OCI-LY7 (cell line): ENCODE measurements at regions not wholly inside any gene's neighbourhood (a gene's known extent, or its start where the extent isn't known, plus 50 kb on each side); places are given as distances from the start of the nearest gene placed in this dataset.

Experiments
- BruUV-seq: library from RNA; stranded (reverse); fragments of 400-500 nt; replicated peaks from 2 replicates; lab custom pipeline; 2021; lab: Mats Ljungman, UMichigan
- CTCF ChIA-PET: fragments of 300-600 bp; sonication (Branson Sonifier 250); formaldehyde crosslinking; loops from one replicate; lab custom pipeline; 2022; ENCODE audit warnings: antibody characterized with exemption; ENCODE audit not compliant: unreplicated experiment; lab: Charles Lee
- POLR2A ChIA-PET: fragments of 300-600 bp; sonication (Branson Sonifier 250); formaldehyde crosslinking; loops from one replicate; lab custom pipeline; 2022; ENCODE audit warnings: antibody characterized with exemption; lab: Charles Lee
- DNase-seq: peaks from one replicate; pipeline ENCODE4 v3.0.0-alpha.2; 2015; ENCODE audit warnings: low spot score
- H2AFZ ChIP-seq: fragments of 200-600 bp; sonication (generic), shearing (Covaris generic); 2 replicates; pipeline ENCODE4 v1.6.1; 2014; ENCODE audit warnings: mild to moderate bottlenecking, antibody characterized with exemption, low read length, moderate library complexity
- H3K27ac ChIP-seq: fragments of 200-600 bp; sonication (generic); 2 replicates; pipeline ENCODE4 v1.5.1; 2014; ENCODE audit warnings: mixed run types, low read depth, mild to moderate bottlenecking, moderate library complexity, low read length, inconsistent platforms; ENCODE audit not compliant: poor library complexity, severe bottlenecking
- H3K36me3 ChIP-seq: fragments of 200-600 bp; sonication (generic); 2 replicates; pipeline ENCODE4 v1.6.1; 2014; ENCODE audit warnings: mild to moderate bottlenecking, antibody characterized with exemption, low read length, moderate library complexity, mixed read lengths; ENCODE audit not compliant: insufficient read depth
- H3K4me1 ChIP-seq: fragments of 200-600 bp; sonication (generic); 2 replicates; pipeline ENCODE4 v1.5.1; 2014; ENCODE audit warnings: mild to moderate bottlenecking, low read length; ENCODE audit not compliant: insufficient read depth, poor library complexity, severe bottlenecking
- H3K4me2 ChIP-seq: fragments of 200-600 bp; sonication (generic); 2 replicates; pipeline ENCODE4 v1.6.1; 2014; ENCODE audit warnings: mild to moderate bottlenecking, low read length
- H3K4me3 ChIP-seq: fragments of 200-600 bp; sonication (generic); 2 replicates; pipeline ENCODE4 v1.5.1; 2014; ENCODE audit warnings: mild to moderate bottlenecking, low read depth, low read length; ENCODE audit not compliant: poor library complexity, severe bottlenecking
- H3K79me2 ChIP-seq: fragments of 200-600 bp; sonication (generic); 2 replicates; pipeline ENCODE4 v1.6.1; 2016; ENCODE audit warnings: low read depth, mild to moderate bottlenecking, low read length, moderate library complexity, mixed read lengths; ENCODE audit not compliant: insufficient read depth
- H3K9me2 ChIP-seq: fragments of 200-600 bp; sonication (generic); 2 replicates; pipeline ENCODE4 v1.6.1; 2016; ENCODE audit warnings: mild to moderate bottlenecking, low read length, mixed read lengths; ENCODE audit not compliant: insufficient read depth
- H3K9me3 ChIP-seq: fragments of 200-600 bp; sonication (generic); 2 replicates; pipeline ENCODE4 v1.6.1; 2014; ENCODE audit warnings: mild to moderate bottlenecking, mixed run types, low read length, mixed read lengths
- H4K20me1 ChIP-seq: fragments of 200-600 bp; sonication (generic); 2 replicates; pipeline ENCODE4 v1.6.1; 2014; ENCODE audit warnings: mild to moderate bottlenecking, antibody characterized with exemption, low read length, moderate library complexity, mixed read lengths; ENCODE audit not compliant: insufficient read depth
- EZH2phosphoT487 ChIP-seq: fragments of 200-600 bp; sonication (generic); IDR thresholded peaks from 2 replicates; pipeline ENCODE4 v1.6.1; 2018; ENCODE audit warnings: low read depth, borderline replicate concordance, mild to moderate bottlenecking, mixed run types, antibody characterized with exemption, low read length, moderate library complexity, mixed read lengths
- intact Hi-C: fragments of 100-400 bp; cut with micrococcal nuclease; formaldehyde crosslinking; loops from one replicate; pipeline ENCODE4 v1.10.0; 2022; ENCODE audit not compliant: unreplicated experiment
- TF ChIP-seq, protein P1 (sequence below): fragments of 200-600 bp; sonication (generic); conservative IDR thresholded peaks from 2 replicates; pipeline ENCODE4 v1.5.1; 2014; ENCODE audit warnings: mild to moderate bottlenecking, antibody characterized with exemption, low read length, moderate library complexity, mixed read lengths

DNA sequence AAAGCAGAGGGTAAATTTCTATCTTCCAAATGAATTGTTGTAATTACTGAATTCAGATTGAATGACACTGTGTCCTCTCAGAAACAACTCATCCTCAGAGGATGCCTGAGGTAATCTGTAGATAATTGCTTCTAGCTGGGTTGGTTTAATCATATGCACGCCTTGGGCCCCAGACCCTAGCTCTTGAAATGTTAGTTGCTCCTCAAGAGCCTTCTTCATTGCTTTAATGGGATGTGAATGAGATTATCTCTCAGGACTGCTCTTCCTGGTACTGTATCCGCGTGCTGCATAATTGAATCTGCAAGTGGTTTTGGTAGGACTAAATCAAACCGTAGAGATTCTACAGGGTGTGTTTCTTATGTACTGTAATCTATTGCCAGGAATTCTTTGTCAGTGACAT is 569.3 kb upstream of the NEGR1 start:
- POLR2A ChIA-PET, result no interaction called here
- H3K9me3 ChIP-seq, result no peaks in the 10 kb centered on the region
- no peaks in the 10 kb centered on the region for H3K36me3 ChIP-seq
- BruUV-seq, result no TSS peak
- H3K4me1 ChIP-seq, result no peaks in the 10 kb centered on the region
- H2AFZ ChIP-seq, result no peak overlapping the region
- intact Hi-C loops, result no loop called here
- TF ChIP-seq, protein P1, sequence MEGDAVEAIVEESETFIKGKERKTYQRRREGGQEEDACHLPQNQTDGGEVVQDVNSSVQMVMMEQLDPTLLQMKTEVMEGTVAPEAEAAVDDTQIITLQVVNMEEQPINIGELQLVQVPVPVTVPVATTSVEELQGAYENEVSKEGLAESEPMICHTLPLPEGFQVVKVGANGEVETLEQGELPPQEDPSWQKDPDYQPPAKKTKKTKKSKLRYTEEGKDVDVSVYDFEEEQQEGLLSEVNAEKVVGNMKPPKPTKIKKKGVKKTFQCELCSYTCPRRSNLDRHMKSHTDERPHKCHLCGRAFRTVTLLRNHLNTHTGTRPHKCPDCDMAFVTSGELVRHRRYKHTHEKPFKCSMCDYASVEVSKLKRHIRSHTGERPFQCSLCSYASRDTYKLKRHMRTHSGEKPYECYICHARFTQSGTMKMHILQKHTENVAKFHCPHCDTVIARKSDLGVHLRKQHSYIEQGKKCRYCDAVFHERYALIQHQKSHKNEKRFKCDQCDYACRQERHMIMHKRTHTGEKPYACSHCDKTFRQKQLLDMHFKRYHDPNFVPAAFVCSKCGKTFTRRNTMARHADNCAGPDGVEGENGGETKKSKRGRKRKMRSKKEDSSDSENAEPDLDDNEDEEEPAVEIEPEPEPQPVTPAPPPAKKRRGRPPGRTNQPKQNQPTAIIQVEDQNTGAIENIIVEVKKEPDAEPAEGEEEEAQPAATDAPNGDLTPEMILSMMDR, result no peak
- TF ChIP-seq EZH2phosphoT487, result no peak
- H3K4me3 ChIP-seq, result no peak overlapping the region
- DNase-seq, result no peak
- CTCF ChIA-PET, result no interaction called here
- no peaks in the 10 kb centered on the region for H3K9me2 ChIP-seq
- no peaks in the 10 kb centered on the region for H3K79me2 ChIP-seq
- H3K4me2 ChIP-seq, result no peak overlapping the region
- no peak overlapping the region for H3K27ac ChIP-seq
- H4K20me1 ChIP-seq, result no peaks in the 10 kb centered on the region

DNA sequence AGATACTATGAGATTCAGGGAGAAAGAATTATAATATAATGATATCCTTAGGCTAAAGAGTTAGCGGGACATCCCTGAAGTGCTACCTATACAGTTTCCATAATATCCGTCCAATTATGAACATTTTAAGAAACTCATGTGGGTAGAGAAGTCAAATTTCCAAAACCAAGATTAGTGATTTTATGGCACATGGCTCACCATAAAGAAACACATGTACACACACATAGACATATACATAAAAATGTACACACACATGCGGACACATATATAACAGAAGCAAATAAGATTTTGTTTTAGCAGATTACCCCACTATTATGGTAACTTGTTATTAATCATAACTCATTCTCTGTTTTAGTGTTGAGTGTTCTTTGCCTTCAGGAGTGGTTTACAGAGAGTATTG is 566.7 kb upstream of the NEGR1 start:
- no peaks in the 10 kb centered on the region for H3K9me2 ChIP-seq
- H3K79me2 ChIP-seq, result no peaks in the 10 kb centered on the region
- DNase-seq, result no peak
- BruUV-seq, result no TSS peak
- intact Hi-C loops, result no loop called here
- no peak overlapping the region for H3K27ac ChIP-seq
- H2AFZ ChIP-seq, result no peak overlapping the region
- H3K4me3 ChIP-seq, result no peak overlapping the region
- TF ChIP-seq, protein P1, result no peak
- no peak for TF ChIP-seq EZH2phosphoT487
- no peaks in the 10 kb centered on the region for H3K4me1 ChIP-seq
- H3K9me3 ChIP-seq, result no peaks in the 10 kb centered on the region
- H4K20me1 ChIP-seq, result no peaks in the 10 kb centered on the region
- no peaks in the 10 kb centered on the region for H3K36me3 ChIP-seq
- CTCF ChIA-PET, result no interaction called here
- POLR2A ChIA-PET, result no interaction called here
- H3K4me2 ChIP-seq, result no peak overlapping the region

DNA sequence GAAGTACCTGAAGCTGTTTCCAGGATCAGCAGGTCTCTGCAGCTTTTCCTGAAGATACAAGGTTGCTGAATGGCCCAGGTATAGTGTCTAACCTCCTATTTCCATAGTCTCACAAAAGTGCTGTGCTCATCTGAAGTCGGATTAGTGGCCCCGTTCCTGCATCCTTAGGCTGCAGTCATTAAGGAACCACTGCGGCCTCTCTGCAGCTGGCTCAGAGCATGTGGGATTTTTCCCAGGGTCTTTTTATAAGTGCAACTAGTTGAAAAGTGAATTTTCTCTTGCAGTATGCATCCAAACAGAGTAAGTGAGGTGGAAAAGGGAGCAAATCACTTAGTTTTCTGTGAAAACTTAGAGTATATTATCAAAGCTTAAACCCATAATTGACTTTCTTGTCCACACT is 565.3 kb upstream of the NEGR1 start:
- no peak for DNase-seq
- H3K27ac ChIP-seq, result no peak overlapping the region
- intact Hi-C loops, result no loop called here
- H3K79me2 ChIP-seq, result no peaks in the 10 kb centered on the region
- no peaks in the 10 kb centered on the region for H3K36me3 ChIP-seq
- no TSS peak for BruUV-seq
- H3K9me3 ChIP-seq, result no peaks in the 10 kb centered on the region
- H3K4me2 ChIP-seq, result no peak overlapping the region
- CTCF ChIA-PET, result no interaction called here
- no peaks in the 10 kb centered on the region for H4K20me1 ChIP-seq
- no peak overlapping the region for H2AFZ ChIP-seq
- H3K4me3 ChIP-seq, result no peak overlapping the region
- POLR2A ChIA-PET, result no interaction called here
- H3K9me2 ChIP-seq, result no peaks in the 10 kb centered on the region
- TF ChIP-seq, protein P1, result no peak
- TF ChIP-seq EZH2phosphoT487, result no peak
- no peaks in the 10 kb centered on the region for H3K4me1 ChIP-seq
